IMR-90 (cell line): ENCODE measurements at regions not wholly inside any gene's neighbourhood (a gene's known extent, or its start where the extent isn't known, plus 50 kb on each side); places are given as distances from the start of the nearest gene placed in this dataset.

Experiments used
- ATAC-seq: fragments of 200-7000 bp; cut with Tn5 transposase; 2 replicates; pipeline ENCODE4 v1.9.1; 2020; ENCODE audit warnings: low read depth, mild to moderate bottlenecking, moderate library complexity
- BruUV-seq: library from RNA; stranded (reverse); fragments of 400-500 nt; replicated peaks from 2 replicates; lab custom pipeline; 2021; lab: Mats Ljungman, UMichigan
- CTCF ChIA-PET: fragments of 300-600 bp; formaldehyde crosslinking; extraction: SDS; loops from one replicate; lab custom pipeline; 2021; ENCODE audit warnings: antibody characterized with exemption; lab: Yijun Ruan, JAX
- POLR2A ChIA-PET: fragments of 300-600 bp; sonication (Branson Sonifier 250); formaldehyde crosslinking; loops from one replicate; lab custom pipeline; 2022; ENCODE audit warnings: antibody characterized with exemption; ENCODE audit not compliant: unreplicated experiment; lab: Charles Lee
- DNase-seq: peaks from one replicate; pipeline ENCODE4 v3.0.0; 2013
- H2AFZ ChIP-seq: replicated peaks from 2 replicates; pipeline ENCODE3; 2013; ENCODE audit warnings: low read length, mild to moderate bottlenecking; ENCODE audit not compliant: poor library complexity
- H2AK5ac ChIP-seq: 2 replicates; pipeline ENCODE4 v1.6.1; 2013; ENCODE audit warnings: low read depth, low read length, inconsistent platforms
- H2AK9ac ChIP-seq: replicated peaks from 2 replicates; pipeline ENCODE3; 2013; ENCODE audit warnings: mild to moderate bottlenecking, low read depth, low read length, moderate library complexity; ENCODE audit not compliant: poor library complexity
- H2BK120ac ChIP-seq: 2 replicates; pipeline ENCODE4 v1.6.1; 2013; ENCODE audit warnings: low read depth, low read length, inconsistent platforms
- H2BK15ac ChIP-seq: 3 replicates; pipeline ENCODE4 v1.6.1; 2013; ENCODE audit warnings: low read depth, low read length, inconsistent platforms
- H2BK20ac ChIP-seq: 2 replicates; pipeline ENCODE4 v1.6.1; 2013; ENCODE audit warnings: low read depth, mild to moderate bottlenecking, inconsistent platforms, low read length, moderate library complexity
- H2BK5ac ChIP-seq: 2 replicates; pipeline ENCODE4 v1.6.1; 2013; ENCODE audit warnings: mild to moderate bottlenecking, low read depth, low read length, inconsistent platforms; ENCODE audit not compliant: poor library complexity, severe bottlenecking
- H3K14ac ChIP-seq: replicated peaks from 2 replicates; pipeline ENCODE4 v1.6.1; 2013; ENCODE audit warnings: low read depth, low read length, inconsistent platforms
- H3K18ac ChIP-seq: 2 replicates; pipeline ENCODE4 v1.6.1; 2013; ENCODE audit warnings: low read depth, low read length, control low read depth
- H3K23ac ChIP-seq: 2 replicates; pipeline ENCODE4 v1.6.1; 2013; ENCODE audit warnings: low read depth, low read length, inconsistent platforms
- H3K27ac ChIP-seq: 2 replicates; pipeline ENCODE4 v1.5.1; 2013; ENCODE audit warnings: mild to moderate bottlenecking, control low read depth, low read length; ENCODE audit not compliant: insufficient read depth
- H3K27me3 ChIP-seq: 2 replicates; pipeline ENCODE4 v1.6.1; 2013; ENCODE audit warnings: low read length; ENCODE audit not compliant: control insufficient read depth, insufficient read depth
- H3K36me3 ChIP-seq: 2 replicates; pipeline ENCODE4 v1.6.1; 2013; ENCODE audit warnings: low read length, mixed read lengths; ENCODE audit not compliant: control insufficient read depth, insufficient read depth
- H3K4ac ChIP-seq: 2 replicates; pipeline ENCODE4 v1.6.1; 2013; ENCODE audit warnings: low read depth, low read length, inconsistent platforms
- H3K4me1 ChIP-seq: 2 replicates; pipeline ENCODE4 v1.6.1; 2013; ENCODE audit warnings: low read length, mixed read lengths; ENCODE audit not compliant: control insufficient read depth, insufficient read depth
- H3K4me2 ChIP-seq: 2 replicates; pipeline ENCODE4 v1.6.1; 2013; ENCODE audit warnings: low read depth, mild to moderate bottlenecking, control low read depth, low read length, moderate library complexity
- H3K4me3 ChIP-seq: 2 replicates; pipeline ENCODE4 v1.5.1; 2013; ENCODE audit warnings: low read depth, mild to moderate bottlenecking, control low read depth, low read length, moderate library complexity; ENCODE audit not compliant: insufficient read depth
- H3K56ac ChIP-seq: 2 replicates; pipeline ENCODE4 v1.6.1; 2013; ENCODE audit warnings: low read length, inconsistent platforms; ENCODE audit not compliant: insufficient read depth; ENCODE audit errors: extremely low read depth
- H3K79me1 ChIP-seq, 2 experiments: 2 replicates each; pipeline ENCODE4 v1.6.1; 2013; ENCODE audit warnings: low read length in 2 of 2, inconsistent platforms in 1 of 2, low read depth in 1 of 2
- H3K9ac ChIP-seq: 2 replicates; pipeline ENCODE4 v1.6.1; 2013; ENCODE audit warnings: low read depth, low read length, control low read depth
- H3K9me1 ChIP-seq: 2 replicates; pipeline ENCODE4 v1.6.1; 2013; ENCODE audit warnings: low read length, inconsistent platforms; ENCODE audit not compliant: insufficient read depth
- H3K9me3 ChIP-seq: 2 replicates; pipeline ENCODE4 v1.6.1; 2013; ENCODE audit warnings: low read length; ENCODE audit not compliant: control insufficient read depth, insufficient read depth
- H4K20me1 ChIP-seq: 2 replicates; pipeline ENCODE4 v1.6.1; 2013; ENCODE audit warnings: low read length, inconsistent platforms; ENCODE audit not compliant: insufficient read depth
- H4K5ac ChIP-seq: 2 replicates; pipeline ENCODE4 v1.6.1; 2013; ENCODE audit warnings: mild to moderate bottlenecking, low read depth, low read length, control low read depth
- H4K8ac ChIP-seq, 2 experiments: 2 replicates each; pipeline ENCODE4 v1.6.1; 2013; ENCODE audit warnings: low read depth in 2 of 2, low read length in 2 of 2, control low read depth in 1 of 2, inconsistent platforms in 1 of 2
- H4K91ac ChIP-seq: 2 replicates; pipeline ENCODE4 v1.6.1; 2013; ENCODE audit warnings: low read depth, low read length, inconsistent platforms; ENCODE audit not compliant: insufficient read depth
- RCOR1 ChIP-seq: IDR thresholded peaks from 2 replicates; pipeline ENCODE4 v1.6.1; 2012; ENCODE audit warnings: mild to moderate bottlenecking, low read length, improper control_type of control experiment; ENCODE audit not compliant: insufficient replicate concordance
- WGBS, 2 experiments: methylation state at CpG; one replicate each; pipeline versions ENCODE4 v1.1.5 to v1.1.7; 2013; ENCODE audit warnings: missing lambda C conversion rate in 2 of 2; ENCODE audit not compliant: insufficient read length in 1 of 2; ENCODE audit errors: extremely low coverage in 2 of 2; 5-methylcytosine and 5-hydroxymethylcytosine counted together
- dilution Hi-C: fragments of 300-500 bp; cut with HindIII; formaldehyde crosslinking; loops from one replicate; pipeline ENCODE4 v1.14.3; 2018; ENCODE audit warnings: low sequenced_read_pairs; ENCODE audit not compliant: unreplicated experiment
- in situ Hi-C: fragments of 300-500 bp; cut with MboI; formaldehyde crosslinking; loops from 3 replicates; pipeline ENCODE4 v1.14.3; 2019; ENCODE audit warnings: low sequenced_read_pairs, inconsistent platforms, mixed read lengths
- intact Hi-C: fragments of 100-400 bp; cut with micrococcal nuclease; formaldehyde crosslinking; loops from 2 replicates; pipeline ENCODE4 v1.10.0; 2022

GRCh38 chr10:57015595-57016318 is 654.7 kb upstream of the ZWINT start:
- Histone ChIP-seq H4K20me1 (no peaks in the 10 kb centered on the region), H3K9me3 (peaks cover 25% of the 10 kb centered on the region), H2AFZ (no peak overlapping the region), H3K9me1 (no peaks in the 10 kb centered on the region), H3K79me1 (no peaks in the 10 kb centered on the region), H3K4me3 (no peak overlapping the region), H2AK5ac (no peak overlapping the region), H2AK9ac (no peak overlapping the region), H3K4ac (no peak overlapping the region), H2BK5ac (no peak overlapping the region), H3K23ac (no peak overlapping the region), H3K27me3 (no peaks in the 10 kb centered on the region), H3K36me3 (no peaks in the 10 kb centered on the region), H2BK20ac (no peak overlapping the region), H3K4me2 (no peak overlapping the region), H4K5ac (no peak overlapping the region), H3K56ac (no peak overlapping the region), H3K27ac (no peak overlapping the region), H3K18ac (no peak overlapping the region), H4K8ac (no peak overlapping the region), H2BK120ac (no peak overlapping the region), H2BK15ac (no peak overlapping the region), H3K9ac (no peak overlapping the region), H4K91ac (no peak overlapping the region), H3K14ac (no peak overlapping the region), H3K4me1 (no peaks in the 10 kb centered on the region)
- in situ Hi-C loops (no loop called here), intact Hi-C loops (no loop called here), dilution Hi-C loops (no loop called here)
- TF ChIP-seq RCOR1, result no peak
- no TSS peak for BruUV-seq
- ChIA-PET CTCF (no interaction called here), POLR2A (no interaction called here)
- DNase-seq (no peak), ATAC-seq (no peak)
- 62% methylated on average over 4 of the region's 13 CpGs; no CpG with 5 or more reads in 1 of the 2 experiments for WGBS, 2 experiments
